OCI-LY1 (cell line): ENCODE measurements at regions not wholly inside any gene's neighbourhood (a gene's known extent, or its start where the extent isn't known, plus 50 kb on each side); places are given as distances from the start of the nearest gene placed in this dataset.
"Not testable (repeated sequence)": the region's sequence is repeated elsewhere in the genome, so short reads cannot be mapped to it uniquely, and the experiment has no call there.

Experiments
- H2AFZ ChIP-seq: fragments of 200-600 bp; sonication (generic), shearing (Covaris generic); 2 replicates; pipeline ENCODE4 v1.6.0; 2014; ENCODE audit warnings: antibody characterized with exemption, mild to moderate bottlenecking, low read length
- H3F3A ChIP-seq: fragments of 200-600 bp; sonication (generic), shearing (Covaris generic); 2 replicates; pipeline ENCODE4 v1.6.0; 2014; ENCODE audit warnings: mild to moderate bottlenecking, antibody characterized with exemption, low read length, moderate library complexity; ENCODE audit not compliant: insufficient read depth
- H3K27ac ChIP-seq: fragments of 200-600 bp; sonication (generic); 2 replicates; pipeline ENCODE4 v1.5.1; 2014; ENCODE audit warnings: low read length, mixed run types, mild to moderate bottlenecking, low read depth; ENCODE audit not compliant: poor library complexity, severe bottlenecking
- H3K27me3 ChIP-seq: fragments of 200-600 bp; sonication (generic); 2 replicates; pipeline ENCODE4 v1.6.0; 2014; ENCODE audit warnings: antibody characterized with exemption, mild to moderate bottlenecking, low read length, moderate library complexity; ENCODE audit not compliant: insufficient read depth
- H3K36me3 ChIP-seq: fragments of 200-600 bp; sonication (generic); 2 replicates; pipeline ENCODE4 v1.6.1; 2014; ENCODE audit warnings: mild to moderate bottlenecking, antibody characterized with exemption, low read length, moderate library complexity, mixed read lengths; ENCODE audit not compliant: insufficient read depth
- H3K4me1 ChIP-seq: fragments of 200-600 bp; sonication (generic); 2 replicates; pipeline ENCODE4 v1.5.1; 2014; ENCODE audit warnings: mild to moderate bottlenecking, low read length, moderate library complexity; ENCODE audit not compliant: insufficient read depth, severe bottlenecking
- H3K4me2 ChIP-seq: fragments of 200-600 bp; sonication (generic), shearing (Covaris generic); 2 replicates; pipeline ENCODE4 v1.6.1; 2014; ENCODE audit warnings: low read length
- H3K4me3 ChIP-seq: fragments of 200-600 bp; sonication (generic); 2 replicates; pipeline ENCODE4 v1.5.1; 2014; ENCODE audit warnings: low read length, low read depth, mild to moderate bottlenecking, mixed read lengths; ENCODE audit not compliant: poor library complexity, severe bottlenecking
- H3K79me2 ChIP-seq: fragments of 200-600 bp; shearing (Covaris generic); 2 replicates; pipeline ENCODE4 v1.6.1; 2016; ENCODE audit warnings: mixed run types, low read length, mixed read lengths; ENCODE audit not compliant: insufficient read depth
- H3K9ac ChIP-seq: fragments of 200-600 bp; sonication (generic), shearing (Covaris generic); 2 replicates; pipeline ENCODE4 v1.6.1; 2014; ENCODE audit warnings: mild to moderate bottlenecking, low read length, mixed read lengths
- H3K9me2 ChIP-seq: fragments of 200-600 bp; sonication (generic), shearing (Covaris generic); 2 replicates; pipeline ENCODE4 v1.6.1; 2014; ENCODE audit warnings: low read depth, mild to moderate bottlenecking, low read length, mixed read lengths
- H3K9me3 ChIP-seq: fragments of 200-600 bp; shearing (Covaris generic); 2 replicates; pipeline ENCODE4 v1.6.1; 2014; ENCODE audit warnings: low read length, mixed read lengths
- H4K20me1 ChIP-seq: fragments of 200-600 bp; sonication (generic), shearing (Covaris generic); 2 replicates; pipeline ENCODE4 v1.6.0; 2016; ENCODE audit warnings: mild to moderate bottlenecking, low read length; ENCODE audit not compliant: insufficient read depth
- EZH2 ChIP-seq: fragments of 200-600 bp; sonication (generic), shearing (Covaris generic); IDR thresholded peaks from 2 replicates; pipeline ENCODE4 v1.8.0; 2017; ENCODE audit warnings: borderline replicate concordance, mixed run types, mild to moderate bottlenecking, antibody characterized with exemption, low read length, moderate library complexity, mixed read lengths
- TF ChIP-seq, protein P1 (sequence below): fragments of 200-600 bp; sonication (generic), shearing (Covaris generic); IDR thresholded peaks from 2 replicates; pipeline ENCODE4 v1.5.1; 2017; ENCODE audit warnings: mild to moderate bottlenecking, antibody characterized with exemption, low read length, moderate library complexity, mixed read lengths

DNA sequence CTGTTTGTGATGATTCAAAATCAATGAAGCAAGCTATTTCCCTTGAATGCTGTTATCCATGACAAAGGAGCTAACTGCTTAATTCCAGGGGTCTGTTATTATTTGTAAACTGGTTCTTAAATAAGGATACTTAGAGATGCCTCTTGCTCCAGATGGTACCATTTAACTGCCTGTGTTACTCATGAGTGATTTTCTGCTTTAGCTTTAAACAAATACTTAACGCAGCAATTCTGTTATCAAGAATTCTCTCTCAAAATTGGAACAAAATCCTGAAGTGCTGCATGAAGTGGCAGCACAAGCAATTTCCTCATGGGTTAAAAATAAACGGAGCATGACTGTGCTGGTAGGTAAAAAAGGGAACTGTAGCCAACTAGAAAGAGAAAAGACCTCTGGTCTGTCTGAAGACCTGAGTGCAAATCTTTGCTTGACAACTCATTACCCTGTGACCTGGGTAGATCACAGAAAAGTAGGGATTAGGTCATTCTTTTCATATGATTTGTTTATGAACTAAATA is 62.5 kb upstream of the GBE1 start:
- Histone ChIP-seq H3F3A (no peaks in the 10 kb centered on the region), H3K79me2 (no peaks in the 10 kb centered on the region), H3K9me2 (no peaks in the 10 kb centered on the region), H3K4me1 (no peaks in the 10 kb centered on the region), H3K9ac (no peak overlapping the region), H3K4me2 (no peak overlapping the region), H3K4me3 (no peak overlapping the region), H2AFZ (no peak overlapping the region), H3K27ac (no peak overlapping the region), H3K9me3 (no peaks in the 10 kb centered on the region), H4K20me1 (no peaks in the 10 kb centered on the region), H3K36me3 (no peaks in the 10 kb centered on the region), H3K27me3 (no peaks in the 10 kb centered on the region)
- TF ChIP-seq, protein P1, sequence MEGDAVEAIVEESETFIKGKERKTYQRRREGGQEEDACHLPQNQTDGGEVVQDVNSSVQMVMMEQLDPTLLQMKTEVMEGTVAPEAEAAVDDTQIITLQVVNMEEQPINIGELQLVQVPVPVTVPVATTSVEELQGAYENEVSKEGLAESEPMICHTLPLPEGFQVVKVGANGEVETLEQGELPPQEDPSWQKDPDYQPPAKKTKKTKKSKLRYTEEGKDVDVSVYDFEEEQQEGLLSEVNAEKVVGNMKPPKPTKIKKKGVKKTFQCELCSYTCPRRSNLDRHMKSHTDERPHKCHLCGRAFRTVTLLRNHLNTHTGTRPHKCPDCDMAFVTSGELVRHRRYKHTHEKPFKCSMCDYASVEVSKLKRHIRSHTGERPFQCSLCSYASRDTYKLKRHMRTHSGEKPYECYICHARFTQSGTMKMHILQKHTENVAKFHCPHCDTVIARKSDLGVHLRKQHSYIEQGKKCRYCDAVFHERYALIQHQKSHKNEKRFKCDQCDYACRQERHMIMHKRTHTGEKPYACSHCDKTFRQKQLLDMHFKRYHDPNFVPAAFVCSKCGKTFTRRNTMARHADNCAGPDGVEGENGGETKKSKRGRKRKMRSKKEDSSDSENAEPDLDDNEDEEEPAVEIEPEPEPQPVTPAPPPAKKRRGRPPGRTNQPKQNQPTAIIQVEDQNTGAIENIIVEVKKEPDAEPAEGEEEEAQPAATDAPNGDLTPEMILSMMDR: no peak
- no peak for TF ChIP-seq EZH2

DNA sequence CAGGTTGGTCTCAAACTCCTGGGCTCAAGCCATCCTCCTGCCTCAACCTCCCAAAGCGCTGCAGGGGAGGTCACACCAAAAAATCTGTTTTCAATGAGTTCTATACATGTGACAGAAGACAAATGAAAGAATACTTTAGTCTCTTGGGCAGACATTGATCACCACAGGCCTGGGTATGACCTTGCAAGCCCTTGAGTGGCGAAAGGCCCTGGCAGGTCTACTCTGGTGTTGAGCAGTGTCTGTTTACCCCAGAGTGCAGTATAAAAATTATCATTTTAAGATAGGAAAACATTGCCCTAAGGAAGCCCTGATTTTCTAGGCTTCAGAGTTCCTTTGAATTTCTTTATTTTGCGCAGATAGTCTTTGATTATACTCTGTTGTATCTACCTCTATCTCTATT is 61.6 kb upstream of the GBE1 start:
- Histone ChIP-seq H3K27me3 (no peaks in the 10 kb centered on the region), H3K9me3 (no peaks in the 10 kb centered on the region), H3K4me2 (no peak overlapping the region), H3K36me3 (no peaks in the 10 kb centered on the region), H3K9me2 (no peaks in the 10 kb centered on the region), H3K4me3 (no peak overlapping the region), H4K20me1 (no peaks in the 10 kb centered on the region), H3K9ac (no peak overlapping the region), H3K79me2 (no peaks in the 10 kb centered on the region), H3K4me1 (no peaks in the 10 kb centered on the region), H3K27ac (no peak overlapping the region), H2AFZ (no peak overlapping the region), H3F3A (no peaks in the 10 kb centered on the region)
- no peak for TF ChIP-seq EZH2
- TF ChIP-seq, protein P1: no peak

DNA sequence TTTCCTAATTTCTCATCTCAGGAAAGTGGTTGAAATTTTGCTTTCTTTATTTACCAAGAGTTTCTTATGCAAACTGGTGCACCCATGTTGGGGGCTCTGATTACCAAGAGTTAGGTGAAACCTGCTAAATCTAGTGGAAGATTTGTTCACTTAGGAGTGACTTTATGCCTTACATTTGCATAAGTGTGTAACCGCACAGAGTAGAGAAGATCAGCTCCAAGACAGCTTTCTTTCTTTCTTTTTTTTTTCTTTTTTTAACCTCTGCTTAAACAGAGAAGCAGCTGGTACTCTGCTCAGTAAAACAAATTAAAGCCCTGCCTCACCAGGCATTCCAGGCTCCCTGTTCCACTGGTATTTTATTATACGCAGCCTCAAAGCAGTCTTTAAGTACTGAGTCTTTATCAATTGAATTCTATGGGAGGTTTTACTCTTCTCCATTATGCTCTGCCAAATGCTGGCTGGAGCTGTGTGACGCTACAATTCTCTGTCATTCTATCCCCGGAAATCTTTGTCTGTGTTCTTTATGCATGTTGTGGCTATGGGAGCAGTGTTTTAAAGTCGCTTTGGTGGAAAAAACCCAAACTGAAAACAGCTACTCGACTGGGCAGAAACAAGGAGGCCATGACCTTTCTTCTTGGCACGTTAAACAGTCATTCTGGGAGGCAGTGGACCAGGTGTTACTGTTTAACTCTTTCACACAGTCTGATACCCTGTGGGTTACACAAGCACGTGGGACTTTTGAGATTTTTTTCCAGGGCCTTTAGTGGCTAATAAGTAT is 55.2 kb upstream of the GBE1 start:
- no peak for TF ChIP-seq EZH2
- TF ChIP-seq, protein P1: no peak
- no peak overlapping the region for H3K4me2 ChIP-seq
- H3K27ac ChIP-seq: no peak overlapping the region
- no peaks in the 10 kb centered on the region for H3K9me2 ChIP-seq
- no peaks in the 10 kb centered on the region for H4K20me1 ChIP-seq
- no peaks in the 10 kb centered on the region for H3K9me3 ChIP-seq
- no peaks in the 10 kb centered on the region for H3K36me3 ChIP-seq
- no peaks in the 10 kb centered on the region for H3F3A ChIP-seq
- no peaks in the 10 kb centered on the region for H3K27me3 ChIP-seq
- no peak overlapping the region for H3K4me3 ChIP-seq
- H3K79me2 ChIP-seq: no peaks in the 10 kb centered on the region
- H3K9ac ChIP-seq: no peak overlapping the region
- no peaks in the 10 kb centered on the region for H3K4me1 ChIP-seq
- H2AFZ ChIP-seq: no peak overlapping the region

DNA sequence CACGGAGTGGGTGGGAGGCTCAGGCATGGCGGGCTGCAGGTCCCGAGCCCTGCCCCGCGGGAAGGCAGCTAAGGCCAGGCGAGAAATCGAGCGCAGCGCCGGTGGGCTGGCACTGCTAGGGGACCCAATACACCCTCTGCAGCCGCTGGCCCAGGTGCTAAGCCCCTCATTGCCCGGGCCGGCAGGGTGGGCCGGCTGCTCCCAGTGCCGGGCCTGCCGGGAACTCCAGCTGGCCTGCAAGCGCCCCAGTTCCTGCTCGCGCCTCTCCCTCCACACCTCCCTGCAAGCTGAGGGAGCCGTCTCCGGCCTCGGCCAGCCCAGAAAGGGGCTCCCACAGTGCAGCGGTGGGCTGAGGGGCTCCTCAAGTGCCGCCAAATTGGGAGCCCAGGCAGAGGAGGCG is 50.7 kb upstream of the GBE1 start:
- H3K4me2 ChIP-seq, H2AFZ ChIP-seq, H3K4me1 ChIP-seq, H3K27ac ChIP-seq, H3K9me3 ChIP-seq, H3K9me2 ChIP-seq, H3K79me2 ChIP-seq, H3K36me3 ChIP-seq, H3K4me3 ChIP-seq, H4K20me1 ChIP-seq, H3K27me3 ChIP-seq, H3K9ac ChIP-seq, H3F3A ChIP-seq: not testable (repeated sequence)
